Stimulated activated effector memory CD8-positive, alpha-beta T cell treated with anti-CD3 and anti-CD28 coated beads, Interleukin-12 subunit alpha, Interleukin-12 subunit beta, amount 100 ng/mL, for 72 hours (primary cell): ENCODE measurements at regions not wholly inside any gene's neighbourhood (a gene's known extent, or its start where the extent isn't known, plus 50 kb on each side); places are given as distances from the start of the nearest gene placed in this dataset.

Experiments
- ATAC-seq: fragments of 150-1000 bp; cut with Tn5 transposase; 2 replicates; pipeline ENCODE4 v1.10.0; 2021
- DNase-seq, 2 donors: peaks; one replicate each; pipeline ENCODE4 v3.0.0; 2021 to 2022; ENCODE audit warnings: low spot score in 2 of 2
- H3K27ac Mint-ChIP-seq: one replicate; pipeline ENCODE4 v1.8.0; 2022; ENCODE audit warnings: mild to moderate bottlenecking, mixed read lengths
- H3K36me3 Mint-ChIP-seq: one replicate; pipeline ENCODE4 v1.8.0; 2022; ENCODE audit warnings: mild to moderate bottlenecking, mixed read lengths
- H3K4me1 Mint-ChIP-seq: one replicate; pipeline ENCODE4 v1.8.0; 2022; ENCODE audit warnings: mixed read lengths
- H3K4me3 Mint-ChIP-seq: one replicate; pipeline ENCODE4 v1.8.0; 2022; ENCODE audit warnings: mild to moderate bottlenecking, mixed read lengths
- H3K9me3 Mint-ChIP-seq: one replicate; pipeline ENCODE4 v1.8.0; 2022; ENCODE audit warnings: mixed read lengths

GRCh38 chr6:81806793-81807565 lies 54.5 kb upstream of the TENT5A start:
- Mint-ChIP-seq H3K9me3 (peaks cover 2% of the 10 kb centered on the region), H3K27ac (no peak overlapping the region)

GRCh38 chr6:81802356-81802755 lies 49.9 kb upstream of the TENT5A start:
- H3K36me3 Mint-ChIP-seq: no peaks in the 10 kb centered on the region
- no peaks in the 10 kb centered on the region for H3K4me1 Mint-ChIP-seq
- ATAC-seq: no peak
- DNase-seq: no peak
- no peak overlapping the region for H3K4me3 Mint-ChIP-seq
- peaks cover 2% of the 10 kb centered on the region for H3K9me3 Mint-ChIP-seq
- no peak overlapping the region for H3K27ac Mint-ChIP-seq

More at GRCh38 chr6:81806793-81807565, 54.5 kb upstream of the TENT5A start:
- Mint-ChIP-seq H3K36me3 (no peaks in the 10 kb centered on the region), H3K4me3 (no peak overlapping the region), H3K4me1 (no peaks in the 10 kb centered on the region)
- ATAC-seq (no peak), DNase-seq (no peak)
